ENCODE measurements at regions not wholly inside any gene's neighbourhood (a gene's known extent, or its start where the extent isn't known, plus 50 kb on each side); places are given as distances from the start of the nearest gene placed in this dataset.

DNA sequence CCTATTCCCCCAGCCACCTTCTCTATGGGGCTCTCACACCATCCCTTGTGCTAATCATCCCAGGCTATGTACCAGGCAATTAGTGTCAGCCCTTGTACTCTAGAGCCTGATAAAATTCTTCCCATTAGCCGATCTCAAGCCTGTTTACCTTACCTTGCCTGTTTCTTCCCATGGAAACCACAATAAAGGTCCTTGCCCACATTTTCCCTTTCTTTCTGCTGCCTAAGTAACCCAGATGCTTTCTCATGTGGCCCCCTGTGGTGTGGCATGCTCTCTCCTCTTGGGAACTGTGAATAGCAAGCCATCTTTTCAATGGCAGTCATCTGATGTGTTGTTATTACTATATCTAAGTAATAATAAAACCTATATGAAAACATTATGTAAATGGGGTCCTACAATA lies 265.8 kb upstream of the ELAC2 start:
- TF ChIP-seq, protein P1, sequence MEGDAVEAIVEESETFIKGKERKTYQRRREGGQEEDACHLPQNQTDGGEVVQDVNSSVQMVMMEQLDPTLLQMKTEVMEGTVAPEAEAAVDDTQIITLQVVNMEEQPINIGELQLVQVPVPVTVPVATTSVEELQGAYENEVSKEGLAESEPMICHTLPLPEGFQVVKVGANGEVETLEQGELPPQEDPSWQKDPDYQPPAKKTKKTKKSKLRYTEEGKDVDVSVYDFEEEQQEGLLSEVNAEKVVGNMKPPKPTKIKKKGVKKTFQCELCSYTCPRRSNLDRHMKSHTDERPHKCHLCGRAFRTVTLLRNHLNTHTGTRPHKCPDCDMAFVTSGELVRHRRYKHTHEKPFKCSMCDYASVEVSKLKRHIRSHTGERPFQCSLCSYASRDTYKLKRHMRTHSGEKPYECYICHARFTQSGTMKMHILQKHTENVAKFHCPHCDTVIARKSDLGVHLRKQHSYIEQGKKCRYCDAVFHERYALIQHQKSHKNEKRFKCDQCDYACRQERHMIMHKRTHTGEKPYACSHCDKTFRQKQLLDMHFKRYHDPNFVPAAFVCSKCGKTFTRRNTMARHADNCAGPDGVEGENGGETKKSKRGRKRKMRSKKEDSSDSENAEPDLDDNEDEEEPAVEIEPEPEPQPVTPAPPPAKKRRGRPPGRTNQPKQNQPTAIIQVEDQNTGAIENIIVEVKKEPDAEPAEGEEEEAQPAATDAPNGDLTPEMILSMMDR (IDR thresholded peaks at IDR 0.05; ENCODE audit: control insufficient read depth, extremely low read depth, insufficient read depth), result no peak
- no peak overlapping the region for H3K4me3 ChIP-seq (ENCODE audit: low read depth, low read length)
- DNase-seq (ENCODE audit: low read depth), result no peak

DNA sequence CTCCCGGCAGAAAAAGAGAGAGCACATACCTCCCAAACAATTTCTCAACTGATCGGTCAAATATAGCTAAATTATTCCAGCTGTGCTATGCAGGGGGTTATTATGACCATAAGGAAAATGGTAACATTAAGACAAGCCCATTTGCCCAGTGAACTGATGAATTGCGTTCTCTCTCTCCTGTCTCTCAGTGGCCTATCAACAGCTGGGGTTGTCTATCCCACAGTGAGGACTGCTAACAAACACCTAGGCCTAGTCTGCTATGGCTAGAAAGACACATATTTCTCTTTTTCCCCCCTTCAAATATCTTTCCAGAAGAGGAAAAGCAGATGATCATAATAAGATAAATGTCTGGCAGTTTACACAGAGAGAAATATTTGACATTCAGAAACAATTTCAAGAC lies 263.8 kb upstream of the ELAC2 start:
- TF ChIP-seq, protein P1 (IDR thresholded peaks at IDR 0.05; ENCODE audit: control insufficient read depth, extremely low read depth, insufficient read depth), result no peak
- H3K4me3 ChIP-seq (ENCODE audit: low read depth, low read length), result no peak overlapping the region
- no peak for DNase-seq (ENCODE audit: low read depth)

DNA sequence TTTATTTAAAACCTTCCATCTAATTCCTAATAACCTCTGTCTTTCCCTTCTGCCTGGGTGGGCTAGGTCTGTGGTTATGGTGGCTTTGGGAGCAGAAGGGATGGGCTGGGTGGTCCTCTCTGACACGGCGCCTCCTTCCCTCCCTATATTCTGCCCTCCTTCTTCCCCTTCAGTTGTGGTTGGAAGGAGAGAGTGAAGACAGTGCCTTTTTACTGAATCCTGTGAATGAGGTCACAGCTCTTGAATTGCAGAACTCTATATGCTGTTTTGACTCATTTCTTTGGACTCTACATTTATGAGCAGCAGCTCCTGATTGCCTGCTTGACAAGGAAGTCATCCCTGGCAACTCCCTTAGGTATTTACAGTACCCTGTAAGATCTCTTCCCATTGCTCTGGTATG lies 256.0 kb upstream of the ELAC2 start:
- H3K4me3 ChIP-seq (ENCODE audit: low read depth, low read length), result no peak overlapping the region
- TF ChIP-seq, protein P1 (IDR thresholded peaks at IDR 0.05; ENCODE audit: control insufficient read depth, extremely low read depth, insufficient read depth), result no peak
- no peak for DNase-seq (ENCODE audit: low read depth)

DNA sequence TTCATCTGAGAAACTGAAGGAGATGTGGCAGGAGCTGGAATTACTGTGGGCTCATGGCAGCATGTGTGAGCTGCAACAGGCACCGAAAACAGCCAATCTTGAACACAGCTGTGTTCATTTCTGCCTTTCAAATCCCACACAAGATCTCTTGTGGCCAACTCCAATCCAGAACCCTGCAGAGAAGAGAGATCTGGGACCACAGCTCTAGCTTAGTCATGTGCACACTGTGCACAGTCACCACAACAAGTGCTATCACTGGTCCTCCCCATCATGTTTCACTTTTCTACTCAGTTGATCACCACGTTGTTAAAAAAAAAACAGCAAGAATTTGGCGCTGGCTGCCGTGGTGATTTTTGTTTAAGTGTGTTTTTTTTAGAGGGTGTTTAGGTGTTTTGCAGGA lies 254.5 kb upstream of the ELAC2 start:
- no peak overlapping the region for H3K4me3 ChIP-seq (ENCODE audit: low read depth, low read length)
- TF ChIP-seq, protein P1 (IDR thresholded peaks at IDR 0.05; ENCODE audit: control insufficient read depth, extremely low read depth, insufficient read depth), result no peak
- no peak for DNase-seq (ENCODE audit: low read depth)

DNA sequence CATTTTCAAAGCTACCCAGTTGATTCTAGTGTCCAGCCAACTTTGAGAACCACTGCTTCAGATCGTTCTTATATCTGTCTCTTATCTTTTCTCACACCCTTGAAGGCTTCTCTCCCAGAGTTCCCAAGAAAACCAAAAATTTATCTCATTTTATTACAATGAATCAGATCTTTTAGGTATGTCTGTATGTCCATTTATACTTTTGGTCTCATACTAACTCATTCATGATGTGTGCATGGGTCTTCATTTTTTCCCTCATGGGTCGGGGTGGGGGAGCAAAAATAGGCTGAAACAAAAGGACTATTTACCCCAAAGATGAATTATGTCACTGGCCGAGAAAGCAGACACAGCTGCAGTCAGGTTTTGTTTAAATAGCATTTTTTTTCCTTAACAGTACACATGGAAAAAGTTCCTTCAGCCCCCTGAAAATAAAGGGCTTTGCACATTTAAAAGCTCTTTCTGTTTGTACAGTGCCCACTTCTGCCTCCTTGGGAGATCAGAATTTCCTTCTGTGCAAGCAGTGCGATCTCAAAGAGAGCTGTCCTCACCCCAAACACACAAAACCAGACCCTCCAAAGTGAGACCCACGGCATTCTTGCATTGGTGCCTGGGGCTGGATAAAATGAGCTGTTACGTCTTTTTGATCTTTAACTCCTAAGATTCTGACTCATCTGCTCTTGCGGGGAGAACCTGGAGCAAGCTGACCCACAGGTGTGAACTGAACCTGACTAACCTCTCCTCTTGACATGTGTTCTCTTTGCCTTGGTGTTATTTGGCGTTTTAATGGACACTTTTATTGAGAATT lies 251.2 kb upstream of the ELAC2 start:
- DNase-seq (ENCODE audit: low read depth), result no peak
- TF ChIP-seq, protein P1 (IDR thresholded peaks at IDR 0.05; ENCODE audit: control insufficient read depth, extremely low read depth, insufficient read depth), result no peak
- no peak overlapping the region for H3K4me3 ChIP-seq (ENCODE audit: low read depth, low read length)

DNA sequence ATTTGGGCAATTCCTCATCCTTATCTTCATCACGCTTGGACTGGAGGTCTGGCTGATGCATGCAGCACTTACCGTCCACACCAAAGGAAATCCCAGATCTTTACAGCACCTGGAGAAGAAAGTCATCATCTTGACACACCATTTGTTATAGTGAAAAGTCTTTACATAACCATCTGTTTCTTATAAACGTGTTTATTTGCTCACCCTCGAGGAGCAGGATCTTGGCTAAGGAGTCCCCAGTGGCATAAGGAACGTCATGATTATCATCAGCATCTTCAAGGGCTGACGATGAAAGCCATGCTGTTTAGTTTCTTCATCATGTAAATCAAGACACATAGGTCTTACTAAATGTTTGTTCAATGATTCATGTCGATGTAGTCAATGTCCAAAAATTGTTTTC lies 248.8 kb upstream of the ELAC2 start:
- TF ChIP-seq, protein P1 (IDR thresholded peaks at IDR 0.05; ENCODE audit: control insufficient read depth, extremely low read depth, insufficient read depth), result no peak
- H3K4me3 ChIP-seq (ENCODE audit: low read depth, low read length), result no peak overlapping the region
- DNase-seq (ENCODE audit: low read depth), result no peak

DNA sequence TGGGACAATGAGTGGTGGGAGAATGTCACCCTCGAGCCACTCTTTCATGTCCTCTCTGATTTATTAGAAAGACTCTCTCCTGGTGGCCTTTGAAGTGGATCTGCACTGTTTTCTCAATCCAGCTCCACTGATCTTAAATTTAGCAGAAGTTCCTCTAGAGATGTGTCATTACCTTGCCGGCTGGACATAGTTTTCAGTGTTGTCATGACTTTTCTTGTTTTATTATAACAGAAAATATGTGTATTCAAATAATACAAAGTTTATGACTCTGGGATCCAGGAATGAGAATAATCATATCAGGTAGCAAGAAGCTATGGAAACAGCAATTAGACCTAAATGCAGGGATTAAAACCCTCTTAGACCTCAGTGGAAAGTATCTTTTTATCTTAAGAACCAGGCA lies 247.5 kb upstream of the ELAC2 start:
- no peak for DNase-seq (ENCODE audit: low read depth)
- TF ChIP-seq, protein P1 (IDR thresholded peaks at IDR 0.05; ENCODE audit: control insufficient read depth, extremely low read depth, insufficient read depth), result no peak
- H3K4me3 ChIP-seq (ENCODE audit: low read depth, low read length), result no peak overlapping the region
